PFSK-1 (cell line): ENCODE measurements at regions not wholly inside any gene's neighbourhood (a gene's known extent, or its start where the extent isn't known, plus 50 kb on each side); places are given as distances from the start of the nearest gene placed in this dataset.

Source experiments
- FOXP2 ChIP-seq: optimal IDR thresholded peaks from 2 replicates; pipeline ENCODE3; 2011; ENCODE audit warnings: borderline replicate concordance, control low read depth, inconsistent platforms; ENCODE audit not compliant: insufficient read depth; ENCODE audit errors: extremely low read length, extremely low read depth
- POLR2AphosphoS5 ChIP-seq: IDR thresholded peaks from 2 replicates; pipeline ENCODE4 v1.6.1; 2012; ENCODE audit warnings: low read depth, mild to moderate bottlenecking, control low read depth, low read length, moderate library complexity
- REST ChIP-seq, 2 experiments: IDR thresholded peaks; 2 replicates each; pipeline versions ENCODE4 v1.6.1 to v1.8.0; 2011 to 2012; ENCODE audit warnings: low read depth in 2 of 2, low read length in 2 of 2, control low read depth in 1 of 2, inconsistent platforms in 1 of 2, mild to moderate bottlenecking in 1 of 2, moderate library complexity in 1 of 2; ENCODE audit not compliant: insufficient read depth in 1 of 2
- SIN3A ChIP-seq: IDR thresholded peaks from 2 replicates; pipeline ENCODE4 v1.6.1; 2012; ENCODE audit warnings: mild to moderate bottlenecking, low read length, moderate library complexity, borderline replicate concordance; ENCODE audit not compliant: insufficient read depth
- TAF1 ChIP-seq: IDR thresholded peaks from 2 replicates; pipeline ENCODE4 v1.6.1; 2012; ENCODE audit warnings: low read length, control low read depth, borderline replicate concordance; ENCODE audit not compliant: insufficient read depth

GRCh38 chr1:69228501-69228900, 339.2 kb upstream of the LRRC7 start:
- TF ChIP-seq FOXP2 (no peak), SIN3A (no peak)

GRCh38 chr1:69230208-69230607, 337.5 kb upstream of the LRRC7 start:
- TF ChIP-seq REST (IDR thresholded peaks at IDR 0.05; ENCODE audit: insufficient read depth in 1 of 2, low read depth in 2 of 2, low read length in 2 of 2), result no peak
- no peak for TF ChIP-seq POLR2AphosphoS5
- no peak for TF ChIP-seq SIN3A
- TF ChIP-seq TAF1, result no peak
- TF ChIP-seq FOXP2, result no peak

- TF ChIP-seq REST (IDR thresholded peaks at IDR 0.05; ENCODE audit: insufficient read depth in 1 of 2, low read depth in 2 of 2, low read length in 2 of 2) (no peak), POLR2AphosphoS5 (no peak), FOXP2 (no peak)
Measured at GRCh38 chr1:69233463-69233862, 334.3 kb upstream of the LRRC7 start.

GRCh38 chr1:69244211-69244610, 323.5 kb upstream of the LRRC7 start:
- no peak for TF ChIP-seq POLR2AphosphoS5
- TF ChIP-seq TAF1, result no peak
- no peak for TF ChIP-seq SIN3A
- TF ChIP-seq FOXP2, result no peak
- no peak for TF ChIP-seq REST (IDR thresholded peaks at IDR 0.05; ENCODE audit: insufficient read depth in 1 of 2, low read depth in 2 of 2, low read length in 2 of 2)

GRCh38 chr1:69246109-69246508, 321.6 kb upstream of the LRRC7 start:
- TF ChIP-seq TAF1 (no peak), REST (IDR thresholded peaks at IDR 0.05; ENCODE audit: insufficient read depth in 1 of 2, low read depth in 2 of 2, low read length in 2 of 2) (no peak), FOXP2 (no peak), SIN3A (no peak), POLR2AphosphoS5 (no peak)
